ENCODE measurements at regions not wholly inside any gene's neighbourhood (a gene's known extent, or its start where the extent isn't known, plus 50 kb on each side); places are given as distances from the start of the nearest gene placed in this dataset.

- Histone ChIP-seq H3K9me3 (no peaks in the 10 kb centered on the region), H3K27me3 (no peaks in the 10 kb centered on the region), H3K27ac (no peak overlapping the region), H3K4me3 (no peak overlapping the region), H3K36me3 (no peaks in the 10 kb centered on the region), H3K4me1 (peaks cover 14 to 27% (median 17%) of the 10 kb centered on the region in 4 donors)
- 82 to 90% methylated on average over 9 of the region's 9 CpGs for WGBS, 2 donors
- DNase-seq: no peak
- TF ChIP-seq POLR2A (IDR thresholded peaks at IDR 0.05) (no peak), POLR2AphosphoS5 (IDR thresholded peaks at IDR 0.05) (no peak), EP300 (IDR thresholded peaks at IDR 0.05) (no peak), CTCF (IDR thresholded peaks at IDR 0.05) (no peak)
- no peak for ATAC-seq (ENCODE audit: low FRiP score in 2 of 2)
Observed at GRCh38 chr21:39088831-39089380, 94.3 kb downstream of the PSMG1 start.

- Histone ChIP-seq H3K36me3 (no peaks in the 10 kb centered on the region), H3K9me3 (no peaks in the 10 kb centered on the region), H3K4me3 (no peak overlapping the region), H3K27ac (peak overlapping the region in 1 of 4 donors; percentile 69), H3K4me1 (peaks cover 14 to 28% (median 24%) of the 10 kb centered on the region in 4 donors), H3K27me3 (no peaks in the 10 kb centered on the region)
- TF ChIP-seq POLR2AphosphoS5 (IDR thresholded peaks at IDR 0.05): no peak
- TF ChIP-seq EP300 (IDR thresholded peaks at IDR 0.05): no peak
- no peak for TF ChIP-seq CTCF (IDR thresholded peaks at IDR 0.05)
- TF ChIP-seq POLR2A (IDR thresholded peaks at IDR 0.05): no peak
- ATAC-seq (ENCODE audit: low FRiP score in 2 of 2): no peak
- 84 to 90% methylated on average over 4 to 6 of the region's 6 CpGs for WGBS, 2 donors
- DNase-seq: no peak
Observed at GRCh38 chr21:39088031-39088370, 95.2 kb downstream of the PSMG1 start.

GRCh38 chr21:39087238-39088030, 95.8 kb downstream of the PSMG1 start:
- peak overlapping the region in 1 of 4 donors; percentile 69 for H3K27ac ChIP-seq
- ATAC-seq (ENCODE audit: low FRiP score in 2 of 2) (no peak), DNase-seq (peak in 1 of 2 donors; percentile 77)
- no peaks in the 10 kb centered on the region for H3K36me3 ChIP-seq
- no peaks in the 10 kb centered on the region for H3K27me3 ChIP-seq
- H3K4me1 ChIP-seq: peaks cover 20 to 34% (median 29%) of the 10 kb centered on the region in 4 donors
- H3K9me3 ChIP-seq: no peaks in the 10 kb centered on the region
- 79 to 89% methylated on average over 24 to 27 of the region's 27 CpGs for WGBS, 2 donors
- no peak overlapping the region for H3K4me3 ChIP-seq
- TF ChIP-seq CTCF (IDR thresholded peaks at IDR 0.05): no peak
- TF ChIP-seq POLR2AphosphoS5 (IDR thresholded peaks at IDR 0.05): no peak
- TF ChIP-seq EP300 (IDR thresholded peaks at IDR 0.05): no peak
- TF ChIP-seq POLR2A (IDR thresholded peaks at IDR 0.05): no peak

- no peaks in the 10 kb centered on the region for H3K36me3 ChIP-seq
- no peak for DNase-seq
- no peaks in the 10 kb centered on the region for H3K9me3 ChIP-seq
- 84 to 89% methylated on average over 8 of the region's 8 CpGs for WGBS, 2 donors
- H3K4me3 ChIP-seq: no peak overlapping the region
- no peaks in the 10 kb centered on the region for H3K27me3 ChIP-seq
- ATAC-seq (ENCODE audit: low FRiP score in 2 of 2): no peak
- peaks cover 28 to 41% (median 37%) of the 10 kb centered on the region in 4 donors for H3K4me1 ChIP-seq
- TF ChIP-seq EP300 (IDR thresholded peaks at IDR 0.05) (no peak), POLR2AphosphoS5 (IDR thresholded peaks at IDR 0.05) (no peak), CTCF (IDR thresholded peaks at IDR 0.05) (no peak), POLR2A (IDR thresholded peaks at IDR 0.05) (no peak)
- H3K27ac ChIP-seq: no peak overlapping the region
Observed at GRCh38 chr21:39086547-39086946, 96.7 kb downstream of the PSMG1 start.

Measured in upper lobe of left lung (tissue), 6 donors.